NCI-H524 (cell line): ENCODE measurements at regions not wholly inside any gene's neighbourhood (a gene's known extent, or its start where the extent isn't known, plus 50 kb on each side); places are given as distances from the start of the nearest gene placed in this dataset.

ENCODE experiments used
- DNase-seq, 2 experiments: peaks; one replicate each; lab custom pipeline; 2025; lab: John Stamatoyannopoulos, UW

GRCh38 chrX:6694221-6694620 lies 159.3 kb upstream of the VCX3A start:
- DNase-seq: no peak

GRCh38 chrX:6693051-6693450 lies 158.1 kb upstream of the VCX3A start:
- no peak for DNase-seq

- no peak for DNase-seq
Measured at GRCh38 chrX:6685489-6685888, 150.6 kb upstream of the VCX3A start.

- DNase-seq: no peak
Measured at GRCh38 chrX:6683353-6683752, 148.4 kb upstream of the VCX3A start.

- no peak for DNase-seq
Measured at GRCh38 chrX:6681521-6682145, 146.7 kb upstream of the VCX3A start.

- DNase-seq: no peak
Measured at GRCh38 chrX:6679988-6680387, 145.1 kb upstream of the VCX3A start.

GRCh38 chrX:6679550-6679949 lies 144.6 kb upstream of the VCX3A start:
- no peak for DNase-seq

GRCh38 chrX:6678313-6678712 lies 143.4 kb upstream of the VCX3A start:
- DNase-seq: peak in 1 of 2 experiments; percentile 49

GRCh38 chrX:6674734-6675133 lies 139.8 kb upstream of the VCX3A start:
- DNase-seq: no peak

GRCh38 chrX:6667048-6667768 lies 132.3 kb upstream of the VCX3A start:
- DNase-seq: no peak

GRCh38 chrX:6666624-6667023 lies 131.7 kb upstream of the VCX3A start:
- no peak for DNase-seq

- peak in 1 of 2 experiments; percentile 3 for DNase-seq
Measured at GRCh38 chrX:6661736-6662135, 126.8 kb upstream of the VCX3A start.

- no peak for DNase-seq
Measured at GRCh38 chrX:6660567-6661264, 125.8 kb upstream of the VCX3A start.

- no peak for DNase-seq
Measured at GRCh38 chrX:6645216-6645615, 110.3 kb upstream of the VCX3A start.

GRCh38 chrX:6644411-6644810 lies 109.5 kb upstream of the VCX3A start:
- DNase-seq: peak in 1 of 2 experiments; percentile 21

- no peak for DNase-seq
Measured at GRCh38 chrX:6640727-6641126, 105.8 kb upstream of the VCX3A start.

GRCh38 chrX:6614506-6614905 lies 79.6 kb upstream of the VCX3A start:
- DNase-seq: no peak

GRCh38 chrX:6599230-6599860 lies 64.4 kb upstream of the VCX3A start:
- no peak for DNase-seq
